PFSK-1 (cell line): ENCODE measurements at regions not wholly inside any gene's neighbourhood (a gene's known extent, or its start where the extent isn't known, plus 50 kb on each side); places are given as distances from the start of the nearest gene placed in this dataset.

ENCODE experiments used
- FOXP2 ChIP-seq: optimal IDR thresholded peaks from 2 replicates; pipeline ENCODE3; 2011; ENCODE audit warnings: borderline replicate concordance, control low read depth, inconsistent platforms; ENCODE audit not compliant: insufficient read depth; ENCODE audit errors: extremely low read length, extremely low read depth
- POLR2AphosphoS5 ChIP-seq: IDR thresholded peaks from 2 replicates; pipeline ENCODE4 v1.6.1; 2012; ENCODE audit warnings: low read depth, mild to moderate bottlenecking, control low read depth, low read length, moderate library complexity
- SIN3A ChIP-seq: IDR thresholded peaks from 2 replicates; pipeline ENCODE4 v1.6.1; 2012; ENCODE audit warnings: mild to moderate bottlenecking, low read length, moderate library complexity, borderline replicate concordance; ENCODE audit not compliant: insufficient read depth
- TAF1 ChIP-seq: IDR thresholded peaks from 2 replicates; pipeline ENCODE4 v1.6.1; 2012; ENCODE audit warnings: low read length, control low read depth, borderline replicate concordance; ENCODE audit not compliant: insufficient read depth
- TF ChIP-seq, protein P1 (sequence below), 2 experiments: IDR thresholded peaks; 2 replicates each; pipeline versions ENCODE4 v1.6.1 to v1.8.0; 2011 to 2012; ENCODE audit warnings: low read depth in 2 of 2, low read length in 2 of 2, control low read depth in 1 of 2, inconsistent platforms in 1 of 2, mild to moderate bottlenecking in 1 of 2, moderate library complexity in 1 of 2; ENCODE audit not compliant: insufficient read depth in 1 of 2

GRCh38 chr4:34733185-34733941 lies 1511.0 kb downstream of the ARAP2 start:
- TF ChIP-seq FOXP2 = no peak
- no peak for TF ChIP-seq TAF1
- TF ChIP-seq POLR2AphosphoS5 = no peak
- no peak for TF ChIP-seq SIN3A
- TF ChIP-seq, protein P1, sequence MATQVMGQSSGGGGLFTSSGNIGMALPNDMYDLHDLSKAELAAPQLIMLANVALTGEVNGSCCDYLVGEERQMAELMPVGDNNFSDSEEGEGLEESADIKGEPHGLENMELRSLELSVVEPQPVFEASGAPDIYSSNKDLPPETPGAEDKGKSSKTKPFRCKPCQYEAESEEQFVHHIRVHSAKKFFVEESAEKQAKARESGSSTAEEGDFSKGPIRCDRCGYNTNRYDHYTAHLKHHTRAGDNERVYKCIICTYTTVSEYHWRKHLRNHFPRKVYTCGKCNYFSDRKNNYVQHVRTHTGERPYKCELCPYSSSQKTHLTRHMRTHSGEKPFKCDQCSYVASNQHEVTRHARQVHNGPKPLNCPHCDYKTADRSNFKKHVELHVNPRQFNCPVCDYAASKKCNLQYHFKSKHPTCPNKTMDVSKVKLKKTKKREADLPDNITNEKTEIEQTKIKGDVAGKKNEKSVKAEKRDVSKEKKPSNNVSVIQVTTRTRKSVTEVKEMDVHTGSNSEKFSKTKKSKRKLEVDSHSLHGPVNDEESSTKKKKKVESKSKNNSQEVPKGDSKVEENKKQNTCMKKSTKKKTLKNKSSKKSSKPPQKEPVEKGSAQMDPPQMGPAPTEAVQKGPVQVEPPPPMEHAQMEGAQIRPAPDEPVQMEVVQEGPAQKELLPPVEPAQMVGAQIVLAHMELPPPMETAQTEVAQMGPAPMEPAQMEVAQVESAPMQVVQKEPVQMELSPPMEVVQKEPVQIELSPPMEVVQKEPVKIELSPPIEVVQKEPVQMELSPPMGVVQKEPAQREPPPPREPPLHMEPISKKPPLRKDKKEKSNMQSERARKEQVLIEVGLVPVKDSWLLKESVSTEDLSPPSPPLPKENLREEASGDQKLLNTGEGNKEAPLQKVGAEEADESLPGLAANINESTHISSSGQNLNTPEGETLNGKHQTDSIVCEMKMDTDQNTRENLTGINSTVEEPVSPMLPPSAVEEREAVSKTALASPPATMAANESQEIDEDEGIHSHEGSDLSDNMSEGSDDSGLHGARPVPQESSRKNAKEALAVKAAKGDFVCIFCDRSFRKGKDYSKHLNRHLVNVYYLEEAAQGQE (IDR thresholded peaks at IDR 0.05; ENCODE audit: insufficient read depth in 1 of 2, low read depth in 2 of 2, low read length in 2 of 2) = no peak

GRCh38 chr4:34766935-34767334 lies 1477.4 kb downstream of the ARAP2 start:
- TF ChIP-seq, protein P1 (IDR thresholded peaks at IDR 0.05; ENCODE audit: insufficient read depth in 1 of 2, low read depth in 2 of 2, low read length in 2 of 2) = no peak
- TF ChIP-seq SIN3A (no peak), TAF1 (no peak), FOXP2 (no peak), POLR2AphosphoS5 (no peak)

DNA sequence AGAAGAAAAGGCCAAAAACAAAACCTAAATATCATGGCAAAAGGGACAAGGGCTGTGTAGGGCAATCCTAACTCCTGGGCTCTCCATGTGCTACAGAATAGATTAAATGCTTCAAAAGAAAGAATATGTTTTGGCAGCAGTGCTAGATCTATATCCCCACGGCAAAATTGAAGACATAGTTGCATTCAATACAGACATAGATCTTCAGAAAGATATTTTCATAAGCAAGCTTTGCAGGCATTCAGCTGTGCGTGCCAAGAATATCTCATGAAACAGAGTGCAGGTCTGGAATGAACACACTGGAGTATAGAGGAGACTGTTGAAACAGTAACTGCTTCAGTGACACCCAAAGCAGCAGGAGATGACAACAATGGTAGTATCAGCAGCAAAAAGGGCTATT lies 1476.9 kb downstream of the ARAP2 start:
- TF ChIP-seq POLR2AphosphoS5 = no peak
- TF ChIP-seq, protein P1 (IDR thresholded peaks at IDR 0.05; ENCODE audit: insufficient read depth in 1 of 2, low read depth in 2 of 2, low read length in 2 of 2) = no peak
- no peak for TF ChIP-seq TAF1
- TF ChIP-seq SIN3A = no peak
- no peak for TF ChIP-seq FOXP2

DNA sequence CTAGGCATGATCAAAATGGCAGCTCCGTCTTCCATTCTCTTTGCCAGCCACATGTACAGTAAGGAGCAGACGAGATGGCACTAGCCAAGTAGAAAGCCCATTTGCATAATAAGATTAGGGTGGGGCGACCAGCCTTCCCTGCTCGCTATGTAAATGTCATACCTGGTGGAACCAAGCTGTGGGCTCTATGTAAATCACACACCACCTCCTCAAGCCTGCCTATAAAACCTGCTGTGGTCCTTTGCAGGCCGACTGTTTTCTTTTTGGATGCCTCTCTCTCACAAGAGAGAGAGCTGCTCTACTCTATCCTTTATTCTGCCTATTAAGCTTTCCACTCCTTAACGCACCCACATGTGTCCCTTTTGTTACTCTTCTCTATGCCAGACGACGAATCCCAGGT lies 1472.7 kb downstream of the ARAP2 start:
- TF ChIP-seq SIN3A (no peak), POLR2AphosphoS5 (no peak), TAF1 (no peak), FOXP2 (no peak)
- TF ChIP-seq, protein P1 (IDR thresholded peaks at IDR 0.05; ENCODE audit: insufficient read depth in 1 of 2, low read depth in 2 of 2, low read length in 2 of 2) = no peak
